CD4-positive, alpha-beta T cell treated with Interleukin-12 subunit alpha and Interleukin-12 subunit beta, for 1 hour (primary cell): ENCODE measurements at regions not wholly inside any gene's neighbourhood (a gene's known extent, or its start where the extent isn't known, plus 50 kb on each side); places are given as distances from the start of the nearest gene placed in this dataset.
"Not testable (repeated sequence)": the region's sequence is repeated elsewhere in the genome, so short reads cannot be mapped to it uniquely, and the experiment has no call there.

Experiments used
- DNase-seq: peaks from one replicate; pipeline ENCODE4 v3.0.0-alpha.2; 2020

- DNase-seq, result no peak
Observed at GRCh38 chr7:119748251-119748860, 524.6 kb upstream of the KCND2 start.

- DNase-seq, result no peak
Observed at GRCh38 chr7:119748991-119749390, 524.0 kb upstream of the KCND2 start.

GRCh38 chr7:119756687-119757086, 516.3 kb upstream of the KCND2 start:
- no peak for DNase-seq

- no peak for DNase-seq
Observed at GRCh38 chr7:119758254-119758653, 514.7 kb upstream of the KCND2 start.

GRCh38 chr7:119761776-119762175, 511.2 kb upstream of the KCND2 start:
- no peak for DNase-seq

- DNase-seq, result no peak
Observed at GRCh38 chr7:119782286-119782685, 490.7 kb upstream of the KCND2 start.

GRCh38 chr7:119783799-119784198, 489.2 kb upstream of the KCND2 start:
- DNase-seq, result no peak

- no peak for DNase-seq
Observed at GRCh38 chr7:119802147-119802546, 470.8 kb upstream of the KCND2 start.

- no peak for DNase-seq
Observed at GRCh38 chr7:119825091-119825655, 447.8 kb upstream of the KCND2 start.

GRCh38 chr7:119826547-119826946, 446.4 kb upstream of the KCND2 start:
- DNase-seq, result no peak

GRCh38 chr7:119838444-119838843, 434.5 kb upstream of the KCND2 start:
- DNase-seq, result no peak

GRCh38 chr7:119842337-119842736, 430.6 kb upstream of the KCND2 start:
- no peak for DNase-seq

GRCh38 chr7:119842786-119843185, 430.2 kb upstream of the KCND2 start:
- no peak for DNase-seq

GRCh38 chr7:119861385-119861784, 411.6 kb upstream of the KCND2 start:
- DNase-seq, result no peak

- no peak for DNase-seq
Observed at GRCh38 chr7:119868387-119868786, 404.6 kb upstream of the KCND2 start.

- no peak for DNase-seq
Observed at GRCh38 chr7:119879835-119880234, 393.1 kb upstream of the KCND2 start.

- DNase-seq, result no peak
Observed at GRCh38 chr7:119886007-119886406, 387.0 kb upstream of the KCND2 start.

- DNase-seq, result not testable (repeated sequence)
Observed at GRCh38 chr7:119886525-119886924, 386.4 kb upstream of the KCND2 start.

- DNase-seq, result no peak
Observed at GRCh38 chr7:119888251-119888650, 384.7 kb upstream of the KCND2 start.

GRCh38 chr7:119890631-119891030, 382.3 kb upstream of the KCND2 start:
- no peak for DNase-seq

- no peak for DNase-seq
Observed at GRCh38 chr7:119895320-119895719, 377.7 kb upstream of the KCND2 start.

GRCh38 chr7:119896386-119896785, 376.6 kb upstream of the KCND2 start:
- no peak for DNase-seq

- no peak for DNase-seq
Observed at GRCh38 chr7:119900996-119901672, 371.8 kb upstream of the KCND2 start.

- DNase-seq, result no peak
Observed at GRCh38 chr7:119903085-119903484, 369.9 kb upstream of the KCND2 start.

GRCh38 chr7:119905495-119905894, 367.5 kb upstream of the KCND2 start:
- DNase-seq, result no peak
